Fibroblast of the aortic adventitia (primary cell): ENCODE measurements at regions not wholly inside any gene's neighbourhood (a gene's known extent, or its start where the extent isn't known, plus 50 kb on each side); places are given as distances from the start of the nearest gene placed in this dataset.

Experiments
- DNase-seq: peaks from one replicate; pipeline ENCODE4 v3.0.0-alpha.2; 2010; ENCODE audit warnings: low read depth
- H3K4me3 ChIP-seq: 2 replicates; pipeline ENCODE4 v1.5.1; 2011; ENCODE audit warnings: low read depth, mild to moderate bottlenecking, control low read depth, low read length, moderate library complexity
- TF ChIP-seq, protein P1 (sequence below): IDR thresholded peaks from 2 replicates; pipeline ENCODE4 v1.5.1; 2011; ENCODE audit warnings: mild to moderate bottlenecking, low read length, control low read depth, inconsistent platforms; ENCODE audit not compliant: insufficient read depth

DNA sequence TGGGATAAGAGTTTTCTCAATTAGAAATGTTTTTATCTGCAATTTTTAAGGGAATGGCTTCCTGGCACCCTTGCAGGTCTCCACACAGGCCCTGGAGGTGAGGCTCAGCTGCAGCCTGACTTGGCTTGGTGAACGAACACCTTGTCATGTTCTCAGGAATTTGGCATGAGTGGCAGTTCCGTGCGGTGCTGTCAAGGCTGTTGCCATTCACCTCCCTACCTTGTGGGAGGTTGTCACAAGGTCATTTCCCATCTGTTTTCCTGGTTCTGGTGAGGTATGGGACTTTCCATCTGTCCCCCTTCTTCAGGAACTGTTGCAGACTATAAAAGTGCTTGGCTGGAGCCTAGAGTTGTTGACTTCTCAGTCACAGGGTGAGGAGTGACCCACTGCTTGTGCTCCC, 82.9 kb downstream of the ELOVL4 start:
- TF ChIP-seq, protein P1, sequence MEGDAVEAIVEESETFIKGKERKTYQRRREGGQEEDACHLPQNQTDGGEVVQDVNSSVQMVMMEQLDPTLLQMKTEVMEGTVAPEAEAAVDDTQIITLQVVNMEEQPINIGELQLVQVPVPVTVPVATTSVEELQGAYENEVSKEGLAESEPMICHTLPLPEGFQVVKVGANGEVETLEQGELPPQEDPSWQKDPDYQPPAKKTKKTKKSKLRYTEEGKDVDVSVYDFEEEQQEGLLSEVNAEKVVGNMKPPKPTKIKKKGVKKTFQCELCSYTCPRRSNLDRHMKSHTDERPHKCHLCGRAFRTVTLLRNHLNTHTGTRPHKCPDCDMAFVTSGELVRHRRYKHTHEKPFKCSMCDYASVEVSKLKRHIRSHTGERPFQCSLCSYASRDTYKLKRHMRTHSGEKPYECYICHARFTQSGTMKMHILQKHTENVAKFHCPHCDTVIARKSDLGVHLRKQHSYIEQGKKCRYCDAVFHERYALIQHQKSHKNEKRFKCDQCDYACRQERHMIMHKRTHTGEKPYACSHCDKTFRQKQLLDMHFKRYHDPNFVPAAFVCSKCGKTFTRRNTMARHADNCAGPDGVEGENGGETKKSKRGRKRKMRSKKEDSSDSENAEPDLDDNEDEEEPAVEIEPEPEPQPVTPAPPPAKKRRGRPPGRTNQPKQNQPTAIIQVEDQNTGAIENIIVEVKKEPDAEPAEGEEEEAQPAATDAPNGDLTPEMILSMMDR, result no peak
- H3K4me3 ChIP-seq, result no peak overlapping the region
- no peak for DNase-seq

DNA sequence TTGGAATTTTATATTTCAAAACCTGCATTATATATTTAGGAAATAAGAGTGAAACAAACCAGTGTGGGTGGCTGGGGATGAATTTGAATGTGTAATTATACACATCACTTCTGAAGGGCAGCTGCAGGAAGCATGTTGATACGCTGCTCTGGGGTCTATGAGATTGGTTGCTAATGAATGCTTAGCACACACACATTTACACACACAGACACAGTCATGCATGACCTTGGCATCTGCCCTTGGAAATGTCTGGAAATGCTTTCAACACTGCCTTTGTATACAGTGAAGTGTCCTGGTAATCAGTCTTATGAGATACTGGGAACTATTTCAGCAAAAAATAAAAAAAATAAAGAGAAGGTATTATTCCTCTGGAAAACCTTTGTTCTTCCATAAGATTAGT, 83.4 kb downstream of the ELOVL4 start:
- DNase-seq, result no peak
- TF ChIP-seq, protein P1, result no peak
- H3K4me3 ChIP-seq, result no peak overlapping the region

DNA sequence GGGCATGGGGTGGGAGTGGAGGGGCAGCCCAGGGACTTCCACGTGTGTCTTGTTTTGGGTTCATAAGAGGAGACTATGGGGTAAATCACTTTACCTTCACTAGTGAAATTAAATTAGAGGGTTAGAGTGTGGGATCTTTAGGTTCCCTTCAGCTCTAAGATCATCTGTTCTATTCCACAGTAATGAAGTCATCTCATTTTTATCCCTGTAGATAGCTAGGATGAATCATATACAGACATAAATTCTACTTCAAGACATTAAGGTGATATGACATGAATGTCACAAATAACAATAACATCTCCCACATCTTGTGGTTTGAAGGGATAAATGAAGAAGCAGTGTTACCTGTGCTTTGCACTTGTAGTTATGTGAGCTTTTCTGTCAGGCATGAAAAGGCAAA, 83.8 kb downstream of the ELOVL4 start:
- DNase-seq, result no peak
- H3K4me3 ChIP-seq, result no peak overlapping the region
- TF ChIP-seq, protein P1, result no peak

DNA sequence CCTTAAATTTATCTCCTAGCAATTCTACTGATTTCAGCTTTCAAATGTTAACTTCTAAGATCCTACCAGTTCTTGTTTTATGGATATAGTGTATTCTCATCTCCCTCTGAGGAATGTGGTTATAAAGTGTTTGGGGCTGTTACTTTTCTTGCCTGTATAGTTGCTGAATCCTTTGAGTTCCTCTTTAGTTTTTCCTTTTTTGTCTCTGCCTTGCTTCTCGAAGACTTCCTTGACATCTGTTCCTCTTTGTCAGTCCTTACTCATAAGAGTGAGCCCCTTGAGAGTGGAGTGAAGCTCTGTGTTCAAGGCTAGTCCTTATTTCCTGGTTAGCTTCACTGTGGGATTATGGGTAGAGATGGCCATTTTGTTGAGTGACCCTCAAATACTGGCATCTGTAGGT, 84.6 kb downstream of the ELOVL4 start:
- TF ChIP-seq, protein P1, result no peak
- DNase-seq, result no peak
- H3K4me3 ChIP-seq, result no peak overlapping the region

DNA sequence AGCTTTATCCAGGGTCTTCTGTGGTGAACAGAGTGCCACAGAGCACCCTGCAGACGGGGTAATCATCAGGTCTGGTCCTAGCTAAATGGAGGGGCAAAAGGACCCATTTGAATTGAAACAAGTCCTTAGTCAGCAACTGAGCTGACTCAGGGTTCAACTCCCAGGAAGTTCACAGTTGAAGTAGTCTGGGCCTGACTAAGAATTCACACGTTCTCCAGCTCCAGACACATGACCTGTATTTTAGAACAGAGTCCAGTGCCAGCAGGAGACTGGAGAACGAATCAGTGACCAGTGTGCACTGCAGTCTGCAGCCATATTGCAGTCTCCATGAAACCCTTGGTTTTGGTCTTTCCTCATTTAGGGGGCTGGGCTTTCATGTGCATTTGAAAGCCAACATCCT, 85.2 kb downstream of the ELOVL4 start:
- DNase-seq, result no peak
- no peak overlapping the region for H3K4me3 ChIP-seq

DNA sequence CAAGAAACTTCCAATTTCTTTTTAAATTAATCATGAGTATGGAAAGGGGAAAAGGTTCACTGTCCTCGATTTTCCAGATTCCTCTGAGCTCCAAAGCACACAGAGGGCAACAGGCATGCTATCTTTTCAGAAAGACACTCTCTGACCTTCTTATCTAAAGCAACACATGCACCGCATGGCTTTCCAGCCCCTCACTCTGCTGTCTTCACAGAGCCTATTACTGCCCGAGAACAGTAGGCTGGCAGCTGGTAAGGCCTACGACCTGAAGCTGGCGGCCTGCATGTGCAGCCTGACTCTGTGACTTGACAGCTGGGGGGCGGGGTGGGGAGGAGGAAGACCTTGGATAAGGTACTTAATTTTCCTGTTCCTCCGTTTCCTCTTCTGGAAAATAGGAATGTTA, 86.3 kb downstream of the ELOVL4 start:
- DNase-seq, result no peak
- TF ChIP-seq, protein P1, result no peak
- H3K4me3 ChIP-seq, result no peak overlapping the region

More for the DNA sequence above, 85.2 kb downstream of the ELOVL4 start:
- TF ChIP-seq, protein P1, result no peak

DNA sequence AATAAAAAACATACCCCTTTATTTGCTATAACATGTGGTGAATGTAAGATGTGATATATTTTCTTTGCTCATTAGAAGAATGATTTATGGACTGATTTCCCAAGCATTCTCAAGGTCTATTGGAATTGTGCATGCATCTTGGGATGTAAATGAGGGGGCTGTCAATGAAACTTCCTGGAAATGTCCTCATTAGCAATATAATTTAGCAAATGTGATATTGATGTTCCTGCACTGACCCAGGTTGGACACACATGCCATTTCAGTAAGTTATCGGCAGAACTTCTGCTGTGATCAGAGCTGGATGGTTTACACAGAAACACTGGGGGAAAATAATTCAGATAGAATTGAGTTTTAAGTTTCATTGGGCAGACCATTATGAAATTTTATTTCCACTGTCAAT, 99.9 kb downstream of the ELOVL4 start:
- TF ChIP-seq, protein P1, result no peak
- no peak overlapping the region for H3K4me3 ChIP-seq
- DNase-seq, result no peak
